ENCODE measurements at regions not wholly inside any gene's neighbourhood (a gene's known extent, or its start where the extent isn't known, plus 50 kb on each side); places are given as distances from the start of the nearest gene placed in this dataset.

- peak in 1 of 4 donors; percentile 20 for DNase-seq (ENCODE audit: low read depth in 4 of 4, low spot score in 3 of 4)
Observed at GRCh38 chr6:22221630-22222029, 75.2 kb downstream of the PRL start.

- DNase-seq (ENCODE audit: low read depth in 4 of 4, low spot score in 3 of 4) = no peak
Observed at GRCh38 chr6:22222469-22222868, 74.4 kb downstream of the PRL start.

- DNase-seq (ENCODE audit: low read depth in 4 of 4, low spot score in 3 of 4) = no peak
Observed at GRCh38 chr6:22227824-22228610, 68.8 kb downstream of the PRL start.

- no peak for DNase-seq (ENCODE audit: low read depth in 4 of 4, low spot score in 3 of 4)
Observed at GRCh38 chr6:22231050-22231449, 65.8 kb downstream of the PRL start.

GRCh38 chr6:22231616-22232015 is 65.2 kb downstream of the PRL start:
- no peak for DNase-seq (ENCODE audit: low read depth in 4 of 4, low spot score in 3 of 4)

- DNase-seq (ENCODE audit: low read depth in 4 of 4, low spot score in 3 of 4) = no peak
Observed at GRCh38 chr6:22236626-22237414, 60.0 kb downstream of the PRL start.
